Natural killer cell (primary cell): ENCODE measurements at regions not wholly inside any gene's neighbourhood (a gene's known extent, or its start where the extent isn't known, plus 50 kb on each side); places are given as distances from the start of the nearest gene placed in this dataset.

ENCODE experiments used
- ATAC-seq, 3 donors: fragments of 150-1000 bp in 2 of 3; fragments of 200-7000 bp in 1 of 3; cut with Tn5 transposase; 1 replicate in 1 of 3; 2 replicates in 2 of 3; pipeline ENCODE4 v1.10.0; 2021; ENCODE audit warnings: mild to moderate bottlenecking in 2 of 3, moderate library complexity in 2 of 3
- DNase-seq, 2 donors: peaks; one replicate each; pipeline versions ENCODE4 v3.0.0 to v3.0.0-alpha.2; 2013 to 2021; ENCODE audit warnings: mixed read lengths in 1 of 2
- H3K27ac ChIP-seq: one replicate; pipeline ENCODE4 v1.5.1; 2013; ENCODE audit warnings: mild to moderate bottlenecking, low read length
- H3K27me3 ChIP-seq: one replicate; pipeline ENCODE4 v1.6.1; 2013; ENCODE audit warnings: low read length; ENCODE audit not compliant: control insufficient read depth, insufficient read depth
- H3K36me3 ChIP-seq: one replicate; pipeline ENCODE4 v1.6.1; 2013; ENCODE audit warnings: low read length; ENCODE audit not compliant: control insufficient read depth, insufficient read depth
- H3K4me1 ChIP-seq: one replicate; pipeline ENCODE4 v1.6.1; 2013; ENCODE audit warnings: low read length; ENCODE audit not compliant: control insufficient read depth, insufficient read depth
- H3K4me3 ChIP-seq: one replicate; pipeline ENCODE4 v1.5.1; 2013; ENCODE audit warnings: low read length
- H3K9me3 ChIP-seq: one replicate; pipeline ENCODE4 v1.6.1; 2013; ENCODE audit warnings: low read length; ENCODE audit not compliant: control insufficient read depth, insufficient read depth
- H3K27ac Mint-ChIP-seq, 2 donors: one replicate each; pipeline ENCODE4 v1.8.0; 2022; ENCODE audit warnings: mild to moderate bottlenecking in 2 of 2, mixed read lengths in 2 of 2, moderate library complexity in 1 of 2
- H3K27me3 Mint-ChIP-seq, 2 donors: one replicate each; pipeline ENCODE4 v1.8.0; 2022; ENCODE audit warnings: low read depth in 2 of 2, mixed read lengths in 2 of 2
- H3K36me3 Mint-ChIP-seq: one replicate; pipeline ENCODE4 v1.8.0; 2022; ENCODE audit warnings: mixed read lengths
- H3K4me1 Mint-ChIP-seq, 2 donors: one replicate each; pipeline ENCODE4 v1.8.0; 2022; ENCODE audit warnings: mixed read lengths in 2 of 2
- H3K4me3 Mint-ChIP-seq: one replicate; pipeline ENCODE4 v1.8.0; 2022; ENCODE audit warnings: mild to moderate bottlenecking, moderate library complexity, mixed read lengths
- H3K9me3 Mint-ChIP-seq, 2 donors: one replicate each; pipeline ENCODE4 v1.8.0; 2022; ENCODE audit warnings: mixed read lengths in 2 of 2
- WGBS: methylation state at CpG from one replicate; pipeline ENCODE4 v1.1.7; 2013; ENCODE audit warnings: missing lambda C conversion rate; ENCODE audit not compliant: insufficient coverage; 5-methylcytosine and 5-hydroxymethylcytosine counted together
- intact Hi-C: fragments of 100-400 bp; cut with micrococcal nuclease; formaldehyde crosslinking; loops from one replicate; pipeline ENCODE4 v1.14.2; 2022
- TF ChIP-seq, protein P1 (sequence below): fragments of 200-600 bp; IDR thresholded peaks from one replicate; pipeline ENCODE4 v1.8.0; 2022; ENCODE audit warnings: antibody characterized with exemption

- 88% methylated on average over 14 of the region's 14 CpGs for WGBS
- Mint-ChIP-seq H3K4me3 (no peak overlapping the region), H3K4me1 (peaks cover 0 to 1% of the 10 kb centered on the region in 2 donors), H3K9me3 (no peaks in the 10 kb centered on the region), H3K27me3 (peaks cover 15% of the 10 kb centered on the region in 2 donors), H3K36me3 (no peaks in the 10 kb centered on the region), H3K27ac (no peak overlapping the region)
- no peaks in the 10 kb centered on the region for H3K4me1 ChIP-seq
- no peaks in the 10 kb centered on the region for H3K27me3 ChIP-seq
- intact Hi-C loops, result no loop called here
- H3K4me3 ChIP-seq, result no peak overlapping the region
- no peak overlapping the region for H3K27ac ChIP-seq
- ATAC-seq (no peak), DNase-seq (peak in 1 of 2 donors; percentile 4)
- TF ChIP-seq, protein P1, sequence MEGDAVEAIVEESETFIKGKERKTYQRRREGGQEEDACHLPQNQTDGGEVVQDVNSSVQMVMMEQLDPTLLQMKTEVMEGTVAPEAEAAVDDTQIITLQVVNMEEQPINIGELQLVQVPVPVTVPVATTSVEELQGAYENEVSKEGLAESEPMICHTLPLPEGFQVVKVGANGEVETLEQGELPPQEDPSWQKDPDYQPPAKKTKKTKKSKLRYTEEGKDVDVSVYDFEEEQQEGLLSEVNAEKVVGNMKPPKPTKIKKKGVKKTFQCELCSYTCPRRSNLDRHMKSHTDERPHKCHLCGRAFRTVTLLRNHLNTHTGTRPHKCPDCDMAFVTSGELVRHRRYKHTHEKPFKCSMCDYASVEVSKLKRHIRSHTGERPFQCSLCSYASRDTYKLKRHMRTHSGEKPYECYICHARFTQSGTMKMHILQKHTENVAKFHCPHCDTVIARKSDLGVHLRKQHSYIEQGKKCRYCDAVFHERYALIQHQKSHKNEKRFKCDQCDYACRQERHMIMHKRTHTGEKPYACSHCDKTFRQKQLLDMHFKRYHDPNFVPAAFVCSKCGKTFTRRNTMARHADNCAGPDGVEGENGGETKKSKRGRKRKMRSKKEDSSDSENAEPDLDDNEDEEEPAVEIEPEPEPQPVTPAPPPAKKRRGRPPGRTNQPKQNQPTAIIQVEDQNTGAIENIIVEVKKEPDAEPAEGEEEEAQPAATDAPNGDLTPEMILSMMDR, result no peak
- H3K36me3 ChIP-seq, result no peaks in the 10 kb centered on the region
- no peaks in the 10 kb centered on the region for H3K9me3 ChIP-seq
Measured at GRCh38 chr11:134530636-134531326, 118.7 kb upstream of the B3GAT1 start.

DNA sequence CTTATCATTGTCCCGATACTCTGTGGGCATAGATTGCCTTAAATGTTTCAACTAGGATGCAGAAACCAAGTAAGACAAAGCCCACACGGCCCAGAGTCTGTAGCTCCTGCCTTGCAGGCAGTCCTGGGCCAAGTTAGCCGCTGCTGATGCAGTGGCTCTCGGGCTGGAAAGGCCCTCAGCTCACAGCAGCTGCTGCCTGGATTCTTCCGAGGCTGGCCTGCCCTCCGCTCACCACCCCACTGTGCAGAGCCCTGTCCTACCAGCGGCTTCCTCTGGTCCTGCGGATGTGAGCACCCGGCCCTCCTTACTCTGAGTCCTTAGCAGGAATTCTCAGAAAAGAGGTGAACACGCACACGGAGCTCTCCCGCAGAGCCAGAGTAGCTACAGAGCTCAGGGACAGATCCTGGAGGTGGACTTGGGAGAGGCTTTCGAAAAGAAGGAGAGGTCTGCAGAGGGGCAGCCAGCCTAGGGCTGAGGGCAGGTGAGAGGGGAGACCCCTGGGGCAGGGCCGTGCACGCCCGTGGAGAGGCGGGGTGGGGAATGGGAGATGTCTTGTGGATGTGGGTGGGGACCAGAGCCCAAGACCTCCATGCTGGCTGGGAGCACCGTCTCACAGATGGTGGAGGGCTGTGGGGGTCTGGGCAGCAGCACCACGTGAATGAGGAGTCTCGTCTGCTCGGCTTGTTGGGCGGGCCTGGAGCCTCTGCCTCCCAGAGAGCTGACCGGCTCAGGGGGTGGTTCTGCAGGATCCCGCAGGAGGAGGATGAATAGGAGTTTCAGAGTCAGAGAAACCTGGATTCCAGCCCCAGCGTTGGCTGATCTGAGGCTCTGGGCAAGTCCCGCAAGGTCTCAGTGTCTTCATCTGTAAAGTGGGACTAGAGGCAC, 117.4 kb upstream of the B3GAT1 start:
- Histone ChIP-seq H3K27ac (no peak overlapping the region), H3K9me3 (no peaks in the 10 kb centered on the region), H3K4me3 (no peak overlapping the region), H3K4me1 (no peaks in the 10 kb centered on the region), H3K27me3 (no peaks in the 10 kb centered on the region), H3K36me3 (no peaks in the 10 kb centered on the region)
- DNase-seq (peak in 1 of 2 donors; percentile 10), ATAC-seq (no peak)
- Mint-ChIP-seq H3K9me3 (no peaks in the 10 kb centered on the region), H3K36me3 (no peaks in the 10 kb centered on the region), H3K27ac (no peak overlapping the region), H3K4me3 (no peak overlapping the region), H3K4me1 (no peaks in the 10 kb centered on the region), H3K27me3 (peaks cover 11 to 15% of the 10 kb centered on the region in 2 donors)
- 84% methylated on average over 26 of the region's 26 CpGs for WGBS
- TF ChIP-seq, protein P1, result no peak
- intact Hi-C loops, result no loop called here

GRCh38 chr11:134528453-134528852, 116.4 kb upstream of the B3GAT1 start:
- Histone ChIP-seq H3K4me1 (no peaks in the 10 kb centered on the region), H3K4me3 (no peak overlapping the region), H3K36me3 (no peaks in the 10 kb centered on the region), H3K9me3 (no peaks in the 10 kb centered on the region), H3K27ac (no peak overlapping the region), H3K27me3 (no peaks in the 10 kb centered on the region)
- WGBS, result 91% methylated on average over 8 of the region's 8 CpGs
- TF ChIP-seq, protein P1, result no peak
- intact Hi-C loops, result no loop called here
- no peaks in the 10 kb centered on the region for H3K36me3 Mint-ChIP-seq
- peaks cover 6 to 7% of the 10 kb centered on the region in 2 donors for H3K27me3 Mint-ChIP-seq
- DNase-seq (peak in 1 of 2 donors; percentile 2), ATAC-seq (no peak)
- H3K27ac Mint-ChIP-seq, result peak overlapping the region in 1 of 2 donors; percentile 44
- H3K9me3 Mint-ChIP-seq, result no peaks in the 10 kb centered on the region
- H3K4me3 Mint-ChIP-seq, result no peak overlapping the region
- H3K4me1 Mint-ChIP-seq, result no peaks in the 10 kb centered on the region
